K562 (cell line): ENCODE measurements at regions not wholly inside any gene's neighbourhood (a gene's known extent, or its start where the extent isn't known, plus 50 kb on each side); places are given as distances from the start of the nearest gene placed in this dataset.
A peak's percentile ranks its signal among the peaks of the same experiment; 100 is the strongest.

Source experiments
- ATAC-seq: fragments of 200-7000 bp; cut with Tn5 transposase; 3 replicates; pipeline ENCODE4 v1.9.1; 2020; ENCODE audit warnings: moderate library complexity
- BruUV-seq: library from RNA; stranded (reverse); fragments of 400-500 nt; replicated peaks from 2 replicates; lab custom pipeline; 2021; lab: Mats Ljungman, UMichigan
- CTCF ChIA-PET: fragments of 300-600 bp; formaldehyde crosslinking; extraction: SDS; loops from one replicate; lab custom pipeline; 2021; ENCODE audit warnings: low intra/inter-chr PET ratio; lab: Yijun Ruan, JAX
- POLR2A ChIA-PET: fragments of 300-600, 350-650 bp; sonication (Branson Sonifier 250); formaldehyde crosslinking; extraction: SDS; loops from one replicate; lab custom pipeline; 2021; ENCODE audit warnings: antibody characterized with exemption, inconsistent platforms; lab: Yijun Ruan, JAX
- DNase-seq, 4 experiments: peaks; one replicate each; pipeline versions ENCODE4 v3.0.0 to v3.0.0-alpha.2; 2011 to 2018; ENCODE audit warnings: low spot score in 3 of 4, mixed read lengths in 3 of 4; ENCODE audit errors: extremely low read depth in 1 of 4
- FAIRE-seq: peaks from 2 replicates; lab custom pipeline; 2011; peaks lifted over from hg19 to GRCh38; lab: Jason Lieb, UNC
- H2AFZ ChIP-seq: 2 replicates; pipeline ENCODE4 v1.6.0; 2011; ENCODE audit warnings: low read depth, low read length, control low read depth, inconsistent platforms
- H3K27ac ChIP-seq: fragments of 200-600 bp; 3 replicates; pipeline ENCODE4 v1.8.0; 2011; ENCODE audit warnings: low read depth, mild to moderate bottlenecking, control low read depth, inconsistent platforms, low read length, moderate library complexity, mixed read lengths; ENCODE audit errors: extremely low read depth
- H3K27me3 ChIP-seq, 2 experiments: fragments of 300-600 bp in 1 of 2; 2 replicates in 1 of 2; 3 replicates in 1 of 2; pipeline versions ENCODE4 v1.6.0 to v1.8.0; 2011; ENCODE audit warnings: inconsistent platforms in 2 of 2, low read length in 2 of 2, mild to moderate bottlenecking in 1 of 2, mixed read lengths in 1 of 2, moderate library complexity in 1 of 2; ENCODE audit not compliant: control insufficient read depth in 2 of 2, insufficient read depth in 2 of 2
- H3K36me3 ChIP-seq: fragments of 300-600 bp; 3 replicates; pipeline ENCODE4 v1.8.0; 2011; ENCODE audit warnings: mild to moderate bottlenecking, low read length, inconsistent platforms; ENCODE audit not compliant: control insufficient read depth, insufficient read depth
- H3K4me1 ChIP-seq, 2 experiments: fragments of 200-600 bp in 1 of 2; replicated peaks in 1 of 2; 2 replicates in 1 of 2; 3 replicates in 1 of 2; pipeline versions ENCODE4 v1.5.1 to v1.8.0; 2011; ENCODE audit warnings: inconsistent platforms in 2 of 2, low read length in 2 of 2, mild to moderate bottlenecking in 1 of 2, mixed read lengths in 1 of 2, moderate library complexity in 1 of 2; ENCODE audit not compliant: control insufficient read depth in 2 of 2, insufficient read depth in 2 of 2
- H3K4me2 ChIP-seq: 2 replicates; pipeline ENCODE4 v1.6.1; 2011; ENCODE audit warnings: low read length, control low read depth, inconsistent platforms, mixed read lengths; ENCODE audit not compliant: insufficient read depth
- H3K4me3 ChIP-seq: fragments of 200-600 bp; sonication (generic), shearing (Covaris generic); 2 replicates; pipeline ENCODE4 v1.5.1; 2016; ENCODE audit warnings: control low read depth, inconsistent platforms
- H3K79me2 ChIP-seq: fragments of 200-600 bp; 3 replicates; pipeline ENCODE4 v1.8.0; 2011; ENCODE audit warnings: low read length, inconsistent platforms; ENCODE audit not compliant: control insufficient read depth, insufficient read depth
- H3K9ac ChIP-seq, 2 experiments: 2 replicates each; pipeline versions ENCODE4 v1.6.0 to v1.6.1; 2011; ENCODE audit warnings: low read depth in 2 of 2, low read length in 2 of 2, control low read depth in 1 of 2, inconsistent platforms in 1 of 2, mild to moderate bottlenecking in 1 of 2, mixed read lengths in 1 of 2; ENCODE audit not compliant: insufficient read depth in 1 of 2
- H3K9me1 ChIP-seq: one replicate; pipeline ENCODE4 v1.6.0; 2011; ENCODE audit warnings: inconsistent platforms, mild to moderate bottlenecking, low read length, moderate library complexity; ENCODE audit not compliant: control insufficient read depth, insufficient read depth
- H3K9me3 ChIP-seq: replicated peaks from 2 replicates; pipeline ENCODE4 v1.5.1; 2011; ENCODE audit warnings: low read depth, low read length, inconsistent platforms; ENCODE audit not compliant: control insufficient read depth, insufficient read depth
- H4K20me1 ChIP-seq: replicated peaks from 2 replicates; pipeline ENCODE4 v1.6.1; 2011; ENCODE audit warnings: low read length, inconsistent platforms, mixed read lengths; ENCODE audit not compliant: control insufficient read depth, insufficient read depth
- CXXC5 ChIP-seq: fragments of 250-450 bp; sonication (Bioruptor Pico); IDR thresholded peaks from 2 replicates; pipeline ENCODE4 v1.8.0; 2022; ENCODE audit warnings: inconsistent platforms, mild to moderate bottlenecking, moderate library complexity
- DDX20 ChIP-seq: fragments of 450-650 bp; IDR thresholded peaks from 2 replicates; pipeline ENCODE4 v1.6.1; 2016; ENCODE audit warnings: missing genetic modification characterization, low read depth, mild to moderate bottlenecking, missing compliant biosample characterization, moderate library complexity
- ERF ChIP-seq: fragments of 450-650 bp; formaldehyde crosslinking; IDR thresholded peaks from 2 replicates; pipeline ENCODE4 v1.4.0; 2020; ENCODE audit warnings: mild to moderate bottlenecking, mixed read lengths
- FOXK2 ChIP-seq, 2 experiments: fragments of 450-650 bp; IDR thresholded peaks in 1 of 2; conservative IDR thresholded peaks in 1 of 2; 2 replicates each; pipeline ENCODE4 v1.6.1; 2016; ENCODE audit warnings: low read depth in 2 of 2, mild to moderate bottlenecking in 1 of 2
- MEF2A ChIP-seq: IDR thresholded peaks from 2 replicates; pipeline ENCODE4 v1.6.1; 2011; ENCODE audit warnings: low read depth, mild to moderate bottlenecking, low read length, moderate library complexity; ENCODE audit not compliant: control insufficient read depth
- SPI1 ChIP-seq: IDR thresholded peaks from 2 replicates; pipeline ENCODE4 v1.6.1; 2011; ENCODE audit warnings: low read depth, low read length, control low read depth, borderline replicate concordance
- STAT5A ChIP-seq: IDR thresholded peaks from 2 replicates; pipeline ENCODE4 v1.6.1; 2012; ENCODE audit warnings: low read length, inconsistent platforms, borderline replicate concordance
- ZNF436 ChIP-seq: fragments of 250-450, 450-650 bp; sonication (Bioruptor Pico); formaldehyde crosslinking; IDR thresholded peaks from 2 replicates; pipeline ENCODE4 v1.7.0; 2020; ENCODE audit warnings: mild to moderate bottlenecking
- WGBS: fragments of 100-300 bp; shearing (Covaris generic); methylation state at CpG from one replicate; pipeline ENCODE4 v1.1.6; 2016; ENCODE audit warnings: low coverage, mixed read lengths; ENCODE audit not compliant: insufficient coverage; ENCODE audit errors: missing lambda C conversion rate; 5-methylcytosine and 5-hydroxymethylcytosine counted together
- in situ Hi-C: fragments of 300-500 bp; cut with MboI; formaldehyde crosslinking; loops from 4 replicates; pipeline ENCODE4 v1.15.0; 2018; ENCODE audit warnings: inconsistent platforms, mixed read lengths
- intact Hi-C: fragments of 100-400 bp; cut with micrococcal nuclease; formaldehyde crosslinking; loops from 2 replicates; pipeline ENCODE4 v1.14.2; 2022
- TF ChIP-seq, protein P1 (sequence below), 2 experiments: fragments of 450-650 bp; IDR thresholded peaks; 2 replicates each; pipeline ENCODE4 v1.6.1; 2016; ENCODE audit warnings: mild to moderate bottlenecking in 2 of 2, borderline replicate concordance in 1 of 2, low read depth in 1 of 2, moderate library complexity in 1 of 2
- TF ChIP-seq, protein P2 (sequence below), 2 experiments: fragments of 450-650 bp; IDR thresholded peaks; 2 replicates each; pipeline ENCODE4 v1.6.1; 2016
- TF ChIP-seq, protein P3 (sequence below): IDR thresholded peaks from 2 replicates; pipeline ENCODE4 v1.6.1; 2016; ENCODE audit warnings: missing genetic modification characterization, missing compliant biosample characterization

DNA sequence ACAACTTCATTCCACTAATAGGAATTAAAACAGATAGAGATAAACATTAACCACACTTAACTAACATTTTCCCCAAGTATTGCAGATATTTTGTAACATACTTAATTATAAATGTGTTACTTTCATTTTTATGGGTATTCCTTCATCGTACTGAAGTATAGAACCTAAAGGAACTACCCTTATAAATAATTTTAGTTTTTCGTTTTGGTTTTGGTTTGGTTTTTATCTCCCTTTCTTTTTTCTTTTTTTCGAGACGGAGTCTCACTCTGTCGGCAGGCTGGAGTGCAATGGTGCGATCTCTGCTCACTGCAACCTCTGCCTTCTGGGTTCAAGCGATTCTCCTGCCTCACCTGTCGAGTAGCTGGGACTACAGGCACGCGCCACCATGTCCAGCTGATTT is 60.1 kb upstream of the LMNB1 start:
- no peak for DNase-seq
- Histone ChIP-seq H2AFZ (0 out of 2 replicates have a peak overlapping the region, but pooled peaks have one; percentile 29), H3K9me1 (no peaks in the 10 kb centered on the region), H4K20me1 (no peaks in the 10 kb centered on the region), H3K4me1 (peaks cover 0 to 6% of the 10 kb centered on the region in 2 experiments; a peak in 2 of 5 replicates), H3K79me2 (no peaks in the 10 kb centered on the region), H3K36me3 (no peaks in the 10 kb centered on the region), H3K27ac (no peak overlapping the region), H3K27me3 (no peaks in the 10 kb centered on the region), H3K9ac (no peak overlapping the region), H3K4me2 (no peak overlapping the region), H3K9me3 (no peaks in the 10 kb centered on the region), H3K4me3 (no peak overlapping the region)
- ATAC-seq, result no peak
- ChIA-PET POLR2A (interaction anchor here (1.5 kb wide), 1 partner anchor 9 kb away, joined by 5 read pairs; no protein-coding TSS in a partner anchor), CTCF (no interaction called here)
- intact Hi-C loops (no loop called here), in situ Hi-C loops (no loop called here)
- no TSS peak for BruUV-seq
- FAIRE-seq, result no peak
- 71% methylated on average over 10 of the region's 10 CpGs for WGBS
- TF ChIP-seq ERF (CRISPR knock-in tag) (no peak), STAT5A (no peak), SPI1 (no peak), MEF2A (no peak), CXXC5 (no peak), DDX20 (tag) (no peak), ZNF436 (CRISPR knock-in tag) (no peak), FOXK2 (conservative IDR thresholded peaks at IDR 0.05 in 1 of 2, IDR thresholded peaks at IDR 0.05 in 1 of 2; ENCODE audit: low read depth in 2 of 2) (no peak)
- TF ChIP-seq, protein P1, sequence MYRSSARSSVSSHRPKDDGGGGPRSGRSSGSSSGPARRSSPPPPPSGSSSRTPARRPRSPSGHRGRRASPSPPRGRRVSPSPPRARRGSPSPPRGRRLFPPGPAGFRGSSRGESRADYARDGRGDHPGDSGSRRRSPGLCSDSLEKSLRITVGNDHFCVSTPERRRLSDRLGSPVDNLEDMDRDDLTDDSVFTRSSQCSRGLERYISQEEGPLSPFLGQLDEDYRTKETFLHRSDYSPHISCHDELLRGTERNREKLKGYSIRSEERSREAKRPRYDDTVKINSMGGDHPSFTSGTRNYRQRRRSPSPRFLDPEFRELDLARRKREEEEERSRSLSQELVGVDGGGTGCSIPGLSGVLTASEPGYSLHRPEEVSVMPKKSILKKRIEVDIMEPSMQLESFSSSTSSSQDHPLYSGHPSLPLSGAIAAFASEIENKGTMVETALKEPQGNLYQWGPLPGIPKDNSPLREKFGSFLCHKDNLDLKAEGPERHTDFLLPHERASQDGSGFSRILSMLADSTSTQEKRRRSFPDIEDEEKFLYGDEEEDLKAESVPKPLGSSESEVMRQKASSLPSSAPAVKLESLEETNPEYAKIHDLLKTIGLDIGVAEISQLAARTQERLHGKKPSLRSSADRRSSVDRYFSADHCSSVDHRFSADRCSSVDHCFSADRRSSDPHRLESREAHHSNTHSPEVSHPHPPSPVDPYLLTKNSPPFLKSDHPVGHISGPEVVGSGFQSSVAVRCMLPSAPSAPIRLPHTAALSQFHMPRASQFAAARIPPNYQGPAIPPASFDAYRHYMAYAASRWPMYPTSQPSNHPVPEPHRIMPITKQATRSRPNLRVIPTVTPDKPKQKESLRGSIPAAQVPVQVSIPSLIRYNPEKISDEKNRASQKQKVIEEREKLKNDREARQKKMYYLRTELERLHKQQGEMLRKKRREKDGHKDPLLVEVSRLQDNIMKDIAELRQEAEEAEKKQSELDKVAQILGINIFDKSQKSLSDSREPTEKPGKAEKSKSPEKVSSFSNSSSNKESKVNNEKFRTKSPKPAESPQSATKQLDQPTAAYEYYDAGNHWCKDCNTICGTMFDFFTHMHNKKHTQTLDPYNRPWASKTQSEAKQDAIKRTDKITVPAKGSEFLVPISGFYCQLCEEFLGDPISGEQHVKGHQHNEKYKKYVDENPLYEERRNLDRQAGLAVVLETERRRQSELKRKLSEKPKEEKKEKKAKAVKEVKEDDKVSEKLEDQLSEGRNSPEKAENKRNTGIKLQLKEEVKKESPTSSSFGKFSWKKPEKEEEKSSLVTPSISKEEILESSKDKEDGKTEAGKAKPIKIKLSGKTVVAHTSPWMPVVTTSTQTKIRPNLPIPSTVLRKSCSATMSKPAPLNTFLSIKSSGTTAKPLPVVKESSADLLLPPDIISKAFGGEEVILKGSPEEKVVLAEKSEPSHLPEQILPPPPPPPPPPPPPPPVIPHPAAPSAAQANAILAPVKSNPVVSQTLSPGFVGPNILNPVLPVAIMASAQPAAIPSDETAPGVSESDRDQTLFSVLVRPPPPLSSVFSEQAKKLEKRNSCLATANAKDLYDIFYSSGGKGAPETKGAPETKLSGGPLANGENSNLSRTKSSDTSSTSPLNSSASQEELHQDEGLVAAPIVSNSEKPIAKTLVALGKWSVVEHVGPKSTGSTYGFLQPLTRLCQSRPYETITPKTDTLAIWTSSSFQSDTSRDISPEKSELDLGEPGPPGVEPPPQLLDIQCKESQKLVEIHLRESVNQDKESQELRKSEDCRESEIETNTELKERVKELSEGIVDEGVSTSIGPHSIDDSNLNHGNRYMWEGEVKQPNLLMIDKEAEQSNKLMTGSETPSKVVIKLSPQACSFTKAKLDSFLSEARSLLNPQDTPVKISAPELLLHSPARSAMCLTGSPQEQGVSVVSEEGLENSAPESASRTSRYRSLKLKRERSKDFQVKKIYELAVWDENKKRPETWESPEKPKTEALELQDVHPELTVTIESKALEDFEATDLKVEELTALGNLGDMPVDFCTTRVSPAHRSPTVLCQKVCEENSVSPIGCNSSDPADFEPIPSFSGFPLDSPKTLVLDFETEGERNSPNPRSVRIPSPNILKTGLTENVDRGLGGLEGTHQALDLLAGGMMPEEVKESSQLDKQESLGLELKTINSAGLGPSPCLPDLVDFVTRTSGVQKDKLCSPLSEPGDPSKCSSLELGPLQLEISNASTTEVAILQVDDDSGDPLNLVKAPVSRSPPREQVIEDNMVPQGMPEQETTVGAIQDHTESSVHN (IDR thresholded peaks at IDR 0.05; ENCODE audit: borderline replicate concordance in 1 of 2, low read depth in 1 of 2), result no peak
- TF ChIP-seq, protein P2, sequence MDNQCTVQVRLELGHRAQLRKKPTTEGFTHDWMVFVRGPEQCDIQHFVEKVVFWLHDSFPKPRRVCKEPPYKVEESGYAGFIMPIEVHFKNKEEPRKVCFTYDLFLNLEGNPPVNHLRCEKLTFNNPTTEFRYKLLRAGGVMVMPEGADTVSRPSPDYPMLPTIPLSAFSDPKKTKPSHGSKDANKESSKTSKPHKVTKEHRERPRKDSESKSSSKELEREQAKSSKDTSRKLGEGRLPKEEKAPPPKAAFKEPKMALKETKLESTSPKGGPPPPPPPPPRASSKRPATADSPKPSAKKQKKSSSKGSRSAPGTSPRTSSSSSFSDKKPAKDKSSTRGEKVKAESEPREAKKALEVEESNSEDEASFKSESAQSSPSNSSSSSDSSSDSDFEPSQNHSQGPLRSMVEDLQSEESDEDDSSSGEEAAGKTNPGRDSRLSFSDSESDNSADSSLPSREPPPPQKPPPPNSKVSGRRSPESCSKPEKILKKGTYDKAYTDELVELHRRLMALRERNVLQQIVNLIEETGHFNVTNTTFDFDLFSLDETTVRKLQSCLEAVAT (IDR thresholded peaks at IDR 0.05), result no peak
- TF ChIP-seq, protein P3, sequence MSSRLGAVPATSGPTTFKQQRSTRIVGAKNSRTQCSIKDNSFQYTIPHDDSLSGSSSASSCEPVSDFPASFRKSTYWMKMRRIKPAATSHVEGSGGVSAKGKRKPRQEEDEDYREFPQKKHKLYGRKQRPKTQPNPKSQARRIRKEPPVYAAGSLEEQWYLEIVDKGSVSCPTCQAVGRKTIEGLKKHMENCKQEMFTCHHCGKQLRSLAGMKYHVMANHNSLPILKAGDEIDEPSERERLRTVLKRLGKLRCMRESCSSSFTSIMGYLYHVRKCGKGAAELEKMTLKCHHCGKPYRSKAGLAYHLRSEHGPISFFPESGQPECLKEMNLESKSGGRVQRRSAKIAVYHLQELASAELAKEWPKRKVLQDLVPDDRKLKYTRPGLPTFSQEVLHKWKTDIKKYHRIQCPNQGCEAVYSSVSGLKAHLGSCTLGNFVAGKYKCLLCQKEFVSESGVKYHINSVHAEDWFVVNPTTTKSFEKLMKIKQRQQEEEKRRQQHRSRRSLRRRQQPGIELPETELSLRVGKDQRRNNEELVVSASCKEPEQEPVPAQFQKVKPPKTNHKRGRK, result no peak
